Fibroblast of skin of right quadriceps (primary cell): ENCODE measurements at regions not wholly inside any gene's neighbourhood (a gene's known extent, or its start where the extent isn't known, plus 50 kb on each side); places are given as distances from the start of the nearest gene placed in this dataset.
"Not testable (repeated sequence)": the region's sequence is repeated elsewhere in the genome, so short reads cannot be mapped to it uniquely, and the experiment has no call there.

Experiments used
- DNase-seq: peaks from one replicate; pipeline ENCODE4 v3.0.0-alpha.2; 2013

DNA sequence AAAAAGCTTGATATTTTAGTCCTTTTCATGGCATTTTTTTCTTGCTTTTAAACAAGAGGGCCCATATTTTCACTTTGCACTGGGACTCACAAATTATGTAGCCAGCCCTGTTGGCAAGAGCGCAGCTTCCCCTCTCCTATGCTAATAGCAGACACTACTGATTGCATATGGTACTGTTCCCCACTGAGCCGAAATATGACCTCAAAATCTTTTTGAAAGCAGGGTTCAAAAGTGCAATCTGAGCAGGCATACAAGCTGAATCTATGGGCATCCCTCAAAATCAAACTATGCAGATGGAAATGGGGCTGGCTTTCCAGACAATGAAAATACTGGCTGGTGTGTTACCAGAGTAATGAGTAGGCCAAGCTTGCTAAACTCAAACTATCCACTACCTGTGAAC is 225.2 kb upstream of the SETMAR start:
- DNase-seq, result no peak

DNA sequence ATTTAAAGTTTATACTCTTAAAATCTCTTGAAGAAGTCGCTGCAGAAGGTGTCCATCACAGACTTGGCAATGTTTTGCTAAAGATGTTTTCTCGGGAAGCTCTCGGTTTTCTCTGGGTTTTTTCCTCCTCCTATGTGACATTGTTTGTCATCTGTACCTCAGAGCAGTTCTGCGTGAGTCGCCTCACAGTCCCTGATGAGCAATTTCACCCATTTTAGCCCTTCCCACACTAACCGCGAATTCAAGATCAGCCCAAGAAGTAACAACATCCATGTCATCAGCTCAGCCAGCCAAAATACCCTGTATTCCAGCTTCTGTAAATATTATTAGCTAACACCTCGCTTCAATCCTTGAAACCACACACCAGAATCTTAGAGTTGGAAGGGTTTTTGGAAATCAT is 224.3 kb upstream of the SETMAR start:
- DNase-seq, result no peak

DNA sequence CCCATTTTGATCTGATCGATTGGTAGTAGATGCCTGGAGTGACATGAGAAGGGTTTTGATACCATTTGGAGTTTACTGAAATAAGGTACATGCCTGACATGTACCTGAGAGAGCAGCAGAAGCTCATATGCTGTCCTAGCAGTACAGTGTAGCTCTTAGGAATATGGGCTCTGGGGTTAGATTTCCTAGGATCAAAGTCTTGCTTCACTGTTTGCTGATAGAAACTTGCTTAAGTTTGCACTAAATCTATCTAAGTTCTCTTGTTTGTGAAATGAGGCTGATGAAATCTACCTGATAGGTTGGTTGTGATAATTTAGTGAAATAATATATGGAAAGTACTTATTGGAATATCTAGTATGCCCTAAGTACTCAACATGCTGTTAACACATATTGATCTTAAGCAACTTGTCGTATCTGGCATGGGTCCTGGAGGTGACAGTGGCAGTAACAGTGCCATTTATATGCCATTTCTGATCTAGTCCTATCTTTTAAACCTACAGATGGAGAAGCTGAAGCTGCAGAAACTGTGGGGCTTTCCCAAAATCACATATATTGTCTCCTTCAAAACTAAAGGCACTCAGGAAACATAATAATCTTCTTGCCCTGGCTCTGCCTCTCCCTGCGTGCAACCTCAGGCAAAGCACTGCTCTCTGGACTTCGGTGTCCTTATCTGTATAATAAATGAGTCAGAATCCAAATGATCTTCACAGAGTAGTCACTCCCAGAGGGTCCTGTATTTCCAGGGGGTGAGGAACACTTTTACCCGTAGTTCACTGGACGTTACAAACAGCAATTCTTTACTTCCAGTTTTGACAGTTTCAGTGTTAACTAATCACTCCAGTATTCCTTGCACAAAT is 223.6 kb upstream of the SETMAR start:
- DNase-seq, result no peak

DNA sequence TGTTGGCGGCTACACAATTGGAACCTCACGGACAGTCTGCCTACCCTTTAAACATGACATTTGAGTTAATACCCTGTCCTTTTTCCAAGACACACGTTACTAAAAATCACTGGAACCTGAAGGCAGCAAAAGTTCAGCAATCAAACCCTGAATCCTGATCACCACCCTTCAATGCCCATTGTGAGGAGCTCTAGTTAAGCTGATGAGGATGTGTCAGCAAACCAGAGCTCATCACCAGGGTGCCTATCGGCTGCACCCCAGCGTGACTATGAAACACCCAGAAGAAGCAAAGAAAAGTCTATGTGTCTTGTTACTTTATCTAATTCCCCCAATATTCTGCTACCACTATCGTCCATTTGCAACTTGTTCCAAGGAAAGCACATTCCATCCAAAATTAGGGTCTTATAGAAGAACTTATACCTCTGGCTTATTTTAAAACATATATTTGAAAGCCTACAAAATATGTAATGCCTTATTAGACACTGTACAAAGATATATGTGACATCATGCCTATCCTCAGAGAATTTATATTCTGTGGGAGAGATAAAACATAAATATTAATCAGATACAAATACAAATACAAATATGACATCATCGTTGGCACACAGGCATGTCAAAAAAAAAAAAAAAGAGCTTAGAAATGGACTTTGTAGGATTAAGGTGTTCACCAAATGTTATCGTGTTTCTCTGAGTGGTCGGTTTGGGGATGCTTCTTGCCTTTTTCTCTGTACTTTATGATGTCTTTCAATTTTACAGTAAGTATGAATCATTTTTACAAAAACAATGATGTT is 219.7 kb upstream of the SETMAR start:
- no peak for DNase-seq

DNA sequence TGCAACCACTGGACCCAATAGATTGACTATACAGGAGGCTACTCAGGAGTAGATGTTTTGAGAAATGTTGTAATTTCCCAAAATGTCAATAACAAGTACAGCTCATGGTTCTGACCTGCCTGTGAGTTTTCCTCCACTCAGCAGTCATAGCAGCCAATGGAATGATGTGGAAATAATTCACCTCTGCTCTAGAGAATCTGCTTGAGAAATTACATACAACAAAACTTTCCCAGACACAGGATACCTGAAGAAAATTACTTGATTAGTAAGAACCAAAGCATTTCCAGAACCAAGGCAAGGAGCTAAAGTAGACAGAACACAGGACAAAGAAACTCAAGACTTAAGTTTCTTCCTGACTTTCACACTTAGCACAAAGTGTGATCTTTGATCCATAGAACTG is 218.9 kb upstream of the SETMAR start:
- DNase-seq, result no peak

DNA sequence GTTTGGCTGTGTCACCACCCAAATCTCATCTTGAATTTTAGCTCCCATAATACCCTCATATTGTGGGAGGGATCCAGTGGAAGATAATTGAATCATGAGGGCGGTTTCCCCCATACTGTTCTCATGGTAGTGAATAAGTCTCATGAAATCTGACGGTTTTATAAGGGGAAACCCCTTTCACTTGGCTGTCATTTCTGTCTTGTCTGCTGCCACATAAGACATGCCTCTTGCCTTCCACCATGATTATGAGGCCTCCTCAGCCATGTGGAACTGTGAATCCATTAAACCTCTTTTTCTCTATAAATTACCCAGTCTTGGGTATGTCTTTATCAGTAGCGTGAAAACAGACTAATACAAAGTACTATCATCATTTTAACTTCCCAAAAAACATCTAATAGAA is 216.5 kb upstream of the SETMAR start:
- not testable (repeated sequence) for DNase-seq

DNA sequence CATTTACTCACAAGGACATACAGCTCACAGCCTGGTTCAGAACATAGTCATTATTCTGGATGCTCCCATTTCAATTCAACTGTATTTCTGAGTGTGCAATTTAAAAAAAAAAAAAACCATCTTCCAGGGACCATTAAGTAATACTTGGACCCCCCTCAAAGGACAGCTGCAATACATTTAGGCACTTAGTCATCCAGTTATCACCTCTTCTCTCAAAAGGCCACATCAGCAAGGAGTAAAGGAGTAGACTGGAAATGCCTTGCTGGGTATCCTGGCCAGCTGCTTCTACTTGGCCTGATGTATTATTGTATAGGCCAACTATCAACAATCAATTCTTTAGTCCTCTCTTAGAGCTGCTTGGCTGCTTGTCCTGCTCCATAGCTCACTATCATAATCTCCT is 211.4 kb upstream of the SETMAR start:
- no peak for DNase-seq

DNA sequence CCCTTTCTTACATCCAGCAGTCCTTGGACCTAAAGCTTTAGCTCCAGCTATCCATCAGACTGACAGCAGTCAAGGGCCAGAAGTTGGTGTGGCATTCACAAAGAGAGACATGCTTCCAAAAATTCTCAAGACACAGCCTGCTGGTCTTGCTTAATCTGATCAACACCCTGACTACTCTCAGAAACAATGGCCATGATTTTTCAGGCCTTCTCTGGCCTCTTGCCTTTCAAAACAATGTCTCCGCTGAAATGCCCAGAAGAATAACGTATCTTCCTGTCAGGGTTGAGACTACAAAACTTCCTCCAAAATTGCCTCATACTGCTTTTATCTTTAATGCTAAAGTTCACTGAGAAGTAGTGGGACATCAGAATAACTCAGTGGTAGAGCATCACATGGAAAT is 205.4 kb upstream of the SETMAR start:
- no peak for DNase-seq

DNA sequence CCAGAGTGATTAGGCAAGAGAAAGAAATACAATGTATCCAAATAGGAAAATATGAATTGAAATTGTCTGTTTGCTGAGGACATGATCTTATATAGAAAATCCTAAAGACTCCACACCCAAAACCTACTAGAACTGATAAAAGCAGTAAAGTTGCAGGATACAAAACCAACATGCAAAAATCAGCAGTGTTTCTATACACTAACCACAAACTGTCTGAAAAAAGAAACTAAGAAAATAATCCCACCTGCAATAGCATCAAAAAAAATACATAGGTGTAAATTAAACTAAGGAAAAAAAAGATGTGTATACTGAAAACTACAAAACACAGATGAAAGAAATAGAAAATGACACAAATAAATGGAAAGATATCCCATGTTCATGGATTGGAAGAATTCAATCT is 203.6 kb upstream of the SETMAR start:
- DNase-seq, result no peak

DNA sequence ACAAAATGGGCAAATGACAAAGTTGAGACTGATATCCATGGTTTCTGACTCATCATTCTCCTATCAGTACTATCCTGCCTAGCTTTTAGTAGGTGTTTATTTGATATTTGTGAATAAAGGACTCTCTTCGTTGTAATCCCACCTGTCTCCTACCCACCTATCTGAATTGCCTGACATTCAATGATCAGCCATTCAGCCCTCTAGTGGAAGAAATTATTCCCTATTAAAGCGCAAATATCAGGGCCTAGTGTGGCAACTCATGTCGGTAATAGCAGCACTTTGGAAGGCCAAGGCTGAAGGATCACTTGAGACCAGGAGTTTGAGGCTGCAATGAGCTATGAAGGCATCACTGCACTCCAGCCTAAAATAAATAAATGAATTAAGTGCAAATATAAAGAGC is 195.7 kb upstream of the SETMAR start:
- DNase-seq, result no peak

DNA sequence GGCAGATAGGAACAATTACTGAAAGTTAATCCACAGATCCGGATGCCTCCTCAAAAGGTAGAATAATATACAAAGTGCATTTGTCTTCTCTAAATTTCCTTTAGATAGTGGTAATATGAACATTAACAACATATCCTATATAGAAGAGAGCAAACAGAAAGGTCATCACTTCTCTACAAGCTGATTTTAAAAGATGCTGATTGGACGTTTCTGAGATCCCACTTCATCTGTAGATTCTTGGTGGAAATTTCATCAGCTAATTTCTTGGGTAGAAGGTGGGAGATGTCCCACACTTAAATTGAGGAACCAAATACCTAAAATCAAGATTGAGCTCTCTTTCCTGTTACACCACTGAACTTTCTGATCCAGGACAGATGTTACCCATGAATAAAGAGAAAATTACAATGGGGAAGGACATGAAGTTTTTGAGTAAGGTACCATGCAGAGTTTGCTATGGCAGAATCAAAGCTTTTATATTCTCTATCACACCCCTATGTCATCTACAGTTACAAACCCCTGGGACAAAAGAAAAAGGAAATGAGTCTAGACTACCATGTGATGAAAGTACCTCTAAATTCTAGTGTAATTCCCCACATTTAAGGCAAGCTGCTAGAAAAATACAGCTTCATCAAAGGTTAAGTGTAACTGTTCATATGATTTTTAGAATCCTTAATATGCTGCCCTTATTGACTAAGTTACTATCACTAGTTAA is 189.2 kb upstream of the SETMAR start:
- no peak for DNase-seq

DNA sequence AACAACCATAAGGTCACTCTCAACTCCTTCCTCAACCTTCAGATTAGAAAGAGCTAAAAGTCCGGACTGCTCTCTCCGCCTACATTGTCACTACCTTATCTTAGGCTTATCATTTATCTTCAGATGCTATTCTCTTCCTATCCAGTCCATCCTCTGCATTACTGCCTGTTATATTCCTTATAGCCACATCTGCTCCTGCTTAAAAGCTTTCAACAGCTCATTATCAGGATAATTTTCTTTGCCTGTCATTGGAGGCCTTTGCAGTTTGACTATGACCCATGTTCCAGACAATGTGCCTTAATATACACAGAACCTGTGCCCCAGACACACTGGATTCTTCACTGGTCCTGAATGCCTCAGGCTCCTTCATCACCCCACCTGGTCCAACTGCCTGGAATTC is 184.1 kb upstream of the SETMAR start:
- DNase-seq, result no peak

DNA sequence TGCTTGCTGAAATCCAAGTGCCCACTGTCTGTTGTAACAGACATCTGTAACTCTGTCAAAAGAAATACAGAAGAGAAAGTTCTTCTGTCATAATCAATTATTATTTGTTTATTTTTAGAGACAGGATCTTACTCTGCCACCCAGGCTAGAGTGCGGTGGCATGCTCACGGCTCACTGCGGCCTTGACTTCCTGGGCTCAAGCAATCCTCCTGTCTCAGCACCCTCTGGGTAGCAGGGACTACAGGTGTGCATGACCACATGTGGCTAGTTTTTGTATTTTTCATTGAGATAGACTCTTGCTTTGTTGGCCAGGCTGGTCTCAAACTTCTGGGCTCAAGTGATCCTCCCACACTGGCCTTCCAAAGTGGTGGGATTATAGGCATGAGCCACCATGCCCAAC is 177.6 kb upstream of the SETMAR start:
- DNase-seq, result no peak

DNA sequence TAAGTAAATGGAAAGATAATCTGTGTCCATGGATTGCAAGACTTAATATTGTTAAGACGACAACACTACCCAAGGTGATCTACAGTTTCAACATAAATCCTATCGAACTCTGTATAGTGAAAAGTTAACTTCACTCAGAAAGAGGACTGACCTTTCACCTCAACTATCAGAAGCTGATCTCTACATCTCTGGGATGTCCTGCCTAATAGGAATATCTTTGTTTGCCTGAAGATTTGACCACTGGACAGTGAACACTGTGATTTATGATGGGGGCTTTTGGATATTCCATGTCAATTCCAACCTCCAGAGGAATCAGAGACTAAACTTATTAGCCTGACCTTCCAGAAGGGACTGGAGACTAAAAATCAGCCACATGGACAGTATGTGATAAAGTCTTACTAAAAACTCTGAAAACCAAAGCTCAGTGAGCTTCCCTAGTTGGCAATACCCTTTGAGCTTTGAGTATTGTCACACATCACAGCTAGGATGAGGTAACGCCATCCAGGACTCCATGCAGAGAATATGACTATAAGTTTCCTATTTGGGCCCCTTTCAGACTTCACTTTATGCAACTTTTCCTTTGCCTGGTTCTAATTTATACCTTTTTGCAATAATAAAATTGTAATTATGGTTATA is 164.9 kb upstream of the SETMAR start:
- no peak for DNase-seq

DNA sequence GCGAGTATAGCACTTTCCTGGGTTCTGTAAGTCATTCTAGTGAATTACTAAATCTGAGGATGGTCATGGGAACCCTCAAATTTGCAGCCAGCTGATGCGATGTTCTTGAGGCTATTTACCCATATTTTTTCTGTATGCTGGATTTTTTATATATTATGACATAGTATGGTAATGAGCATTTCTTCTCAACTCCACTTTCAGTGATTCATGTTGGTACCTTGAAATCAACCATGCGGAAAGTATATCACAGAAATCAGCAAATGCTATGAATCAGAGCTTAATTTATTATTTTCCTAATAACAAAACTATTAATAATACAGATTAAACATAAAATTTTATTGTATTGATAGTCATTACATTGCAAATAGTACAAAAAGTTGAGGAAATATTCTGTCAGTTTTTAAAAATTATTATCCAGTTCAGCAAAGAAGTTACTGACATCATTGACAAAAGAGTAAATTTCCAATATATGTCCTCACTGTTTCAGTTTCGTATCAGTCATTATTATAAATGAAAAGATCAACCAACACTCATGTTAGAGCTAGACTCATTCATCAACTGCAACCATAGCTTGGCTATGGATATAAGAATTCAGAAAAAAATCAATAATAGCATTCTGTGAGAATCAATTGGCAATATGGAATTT is 164.3 kb upstream of the SETMAR start:
- no peak for DNase-seq

DNA sequence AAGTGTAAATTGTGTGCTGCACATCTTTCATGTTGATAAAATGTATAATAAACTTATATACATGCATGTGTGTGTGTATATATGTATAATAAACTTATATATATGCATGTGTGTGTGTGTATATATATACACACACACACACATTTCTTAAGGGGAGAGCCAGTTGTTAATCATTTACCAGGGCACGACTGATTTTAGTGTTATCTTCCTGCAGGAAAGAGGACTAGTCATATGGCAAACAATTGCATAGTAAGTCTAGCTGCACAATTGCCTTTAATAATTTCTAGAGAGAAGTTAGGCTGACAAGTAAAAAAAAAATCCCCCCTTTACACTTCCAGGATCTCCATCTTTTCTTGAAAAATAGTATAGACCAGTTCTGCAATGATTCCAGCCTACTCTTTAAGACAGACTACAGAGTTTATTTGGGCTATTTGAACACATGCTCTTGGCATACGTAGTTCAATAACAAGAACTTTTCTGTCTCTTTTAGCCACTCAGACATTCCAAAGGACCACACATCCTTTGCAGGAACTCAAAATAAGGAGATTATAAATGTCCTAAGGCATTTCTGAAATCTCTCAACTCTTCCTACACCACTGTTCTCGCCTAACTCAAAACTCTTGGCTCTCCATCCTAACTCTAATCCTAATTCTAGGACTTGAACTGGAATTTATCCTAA is 163.6 kb upstream of the SETMAR start:
- no peak for DNase-seq

DNA sequence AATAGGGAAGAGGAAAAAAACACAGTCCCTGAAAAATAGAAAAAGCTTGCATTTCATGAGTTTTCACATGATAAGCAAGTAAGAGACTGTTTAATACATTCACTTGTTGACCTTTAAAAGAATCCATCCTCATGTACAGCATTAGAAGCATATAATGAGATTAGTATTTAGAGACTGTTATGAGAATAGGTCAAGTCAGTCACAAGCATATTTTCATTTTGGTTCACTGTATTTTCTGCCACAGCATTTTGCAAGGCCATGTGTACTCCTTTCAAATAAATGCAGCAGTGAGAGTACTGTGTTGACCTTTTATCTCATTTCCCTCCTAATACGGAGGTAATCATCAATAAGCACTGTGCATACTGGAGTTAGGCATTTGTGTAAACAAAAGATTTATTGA is 162.2 kb upstream of the SETMAR start:
- no peak for DNase-seq

DNA sequence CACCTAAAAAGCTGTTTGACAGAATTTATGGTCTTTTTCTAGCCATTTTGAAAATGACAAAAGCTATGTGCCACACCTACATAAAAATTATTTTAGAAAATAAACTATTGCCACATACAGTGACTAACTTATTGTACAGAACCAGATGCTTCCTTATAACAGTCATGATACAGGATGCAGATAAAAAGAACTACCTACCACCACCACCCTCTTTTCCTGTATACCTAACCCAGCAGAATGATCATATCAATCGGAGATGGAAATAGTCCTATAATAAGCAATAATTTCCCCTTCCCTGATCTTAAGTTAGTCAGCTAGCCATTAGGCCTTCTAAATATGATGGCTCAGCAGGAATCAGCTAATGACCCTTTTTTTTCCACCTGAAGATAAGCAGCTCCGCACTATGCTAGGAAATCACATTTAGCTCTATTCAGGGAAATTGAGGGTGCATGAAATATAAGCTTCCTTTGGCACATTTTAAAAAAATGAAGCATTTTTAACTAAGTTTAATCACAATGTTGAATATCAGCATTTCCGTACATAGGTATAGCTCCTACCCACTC is 155.5 kb upstream of the SETMAR start:
- DNase-seq, result no peak

DNA sequence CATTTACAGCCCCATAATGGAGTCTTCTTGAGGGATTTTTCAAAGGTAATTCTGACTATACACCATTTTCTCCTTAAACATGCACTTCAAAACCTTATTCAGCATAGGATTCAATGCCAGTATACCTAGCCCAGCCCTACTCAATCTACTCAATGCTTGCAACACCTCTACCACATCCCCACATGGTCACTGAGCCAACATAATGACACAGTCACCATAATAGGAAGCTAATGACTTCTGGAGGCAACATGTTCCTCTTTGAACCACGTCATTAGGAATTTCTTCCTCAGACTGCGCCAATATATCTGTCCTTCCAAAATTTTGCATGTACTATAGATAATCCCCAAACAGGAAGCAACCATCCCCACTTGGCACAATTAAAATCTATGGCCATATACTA is 153.9 kb upstream of the SETMAR start:
- DNase-seq, result no peak

DNA sequence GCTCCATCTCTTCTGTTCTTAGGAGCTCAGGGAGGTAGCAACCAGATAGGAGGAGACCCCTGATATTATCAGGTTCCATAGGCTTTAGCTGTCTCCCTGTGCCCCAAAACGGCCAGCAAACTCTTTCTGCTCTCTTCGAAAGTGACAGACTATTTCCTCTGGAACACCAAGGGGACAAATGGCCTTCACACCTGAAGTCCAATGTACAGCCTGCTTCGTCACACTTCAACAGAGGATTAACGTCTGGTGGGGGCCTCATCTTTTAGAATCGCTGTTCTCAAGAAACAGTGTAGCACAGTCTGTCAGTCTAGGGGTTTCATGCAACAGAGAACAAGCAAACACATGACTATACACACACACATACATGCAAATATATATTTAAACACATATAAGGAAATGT is 152.4 kb upstream of the SETMAR start:
- no peak for DNase-seq

DNA sequence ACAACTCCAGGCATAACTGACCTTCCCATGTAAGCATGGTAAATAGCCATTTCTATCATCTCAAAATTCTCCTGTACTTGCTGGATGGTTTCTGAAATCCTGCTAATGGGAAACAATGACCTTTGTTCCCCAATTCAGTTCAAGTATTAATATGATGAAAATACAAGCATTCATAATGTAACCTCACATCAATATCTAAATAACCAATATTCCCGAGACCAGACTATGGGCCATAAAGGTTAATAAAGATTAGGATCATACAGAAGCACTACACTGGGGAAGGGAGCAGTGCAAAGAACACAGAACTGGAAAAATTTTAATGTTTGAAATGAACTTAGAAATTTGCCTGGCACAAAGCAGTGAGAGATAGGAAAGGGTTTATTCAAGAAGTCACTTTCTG is 151.3 kb upstream of the SETMAR start:
- no peak for DNase-seq

DNA sequence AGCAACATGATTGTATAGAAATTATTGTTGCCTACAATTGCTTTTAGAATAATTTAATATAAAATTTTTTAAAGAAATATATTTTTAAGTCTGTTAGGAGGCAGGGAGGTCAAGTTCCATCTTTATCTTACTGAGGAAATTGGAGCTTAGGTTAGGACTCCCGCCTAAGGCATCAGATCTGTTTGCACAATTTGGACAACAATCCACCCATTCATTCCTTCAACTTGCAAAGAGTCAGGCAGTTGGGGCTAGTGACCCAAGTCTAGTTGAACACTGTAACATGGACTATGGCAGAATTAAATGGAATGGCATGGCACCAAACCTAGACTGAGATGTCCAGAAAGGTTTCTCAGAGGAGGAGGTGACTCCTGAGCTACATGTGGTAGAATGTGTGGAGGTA is 149.4 kb upstream of the SETMAR start:
- no peak for DNase-seq
